IMR-90 (cell line): ENCODE measurements at regions not wholly inside any gene's neighbourhood (a gene's known extent, or its start where the extent isn't known, plus 50 kb on each side); places are given as distances from the start of the nearest gene placed in this dataset.

ENCODE experiments used
- ATAC-seq: fragments of 200-7000 bp; cut with Tn5 transposase; 2 replicates; pipeline ENCODE4 v1.9.1; 2020; ENCODE audit warnings: low read depth, mild to moderate bottlenecking, moderate library complexity
- BruUV-seq: library from RNA; stranded (reverse); fragments of 400-500 nt; replicated peaks from 2 replicates; lab custom pipeline; 2021; lab: Mats Ljungman, UMichigan
- CTCF ChIA-PET: fragments of 300-600 bp; formaldehyde crosslinking; extraction: SDS; loops from one replicate; lab custom pipeline; 2021; ENCODE audit warnings: antibody characterized with exemption; lab: Yijun Ruan, JAX
- POLR2A ChIA-PET: fragments of 300-600 bp; sonication (Branson Sonifier 250); formaldehyde crosslinking; loops from one replicate; lab custom pipeline; 2022; ENCODE audit warnings: antibody characterized with exemption; ENCODE audit not compliant: unreplicated experiment; lab: Charles Lee
- DNase-seq: peaks from one replicate; pipeline ENCODE4 v3.0.0; 2013
- H2AFZ ChIP-seq: replicated peaks from 2 replicates; pipeline ENCODE3; 2013; ENCODE audit warnings: low read length, mild to moderate bottlenecking; ENCODE audit not compliant: poor library complexity
- H2AK5ac ChIP-seq: 2 replicates; pipeline ENCODE4 v1.6.1; 2013; ENCODE audit warnings: low read depth, low read length, inconsistent platforms
- H2AK9ac ChIP-seq: replicated peaks from 2 replicates; pipeline ENCODE3; 2013; ENCODE audit warnings: mild to moderate bottlenecking, low read depth, low read length, moderate library complexity; ENCODE audit not compliant: poor library complexity
- H2BK120ac ChIP-seq: 2 replicates; pipeline ENCODE4 v1.6.1; 2013; ENCODE audit warnings: low read depth, low read length, inconsistent platforms
- H2BK15ac ChIP-seq: 3 replicates; pipeline ENCODE4 v1.6.1; 2013; ENCODE audit warnings: low read depth, low read length, inconsistent platforms
- H2BK20ac ChIP-seq: 2 replicates; pipeline ENCODE4 v1.6.1; 2013; ENCODE audit warnings: low read depth, mild to moderate bottlenecking, inconsistent platforms, low read length, moderate library complexity
- H2BK5ac ChIP-seq: 2 replicates; pipeline ENCODE4 v1.6.1; 2013; ENCODE audit warnings: mild to moderate bottlenecking, low read depth, low read length, inconsistent platforms; ENCODE audit not compliant: poor library complexity, severe bottlenecking
- H3K14ac ChIP-seq: replicated peaks from 2 replicates; pipeline ENCODE4 v1.6.1; 2013; ENCODE audit warnings: low read depth, low read length, inconsistent platforms
- H3K18ac ChIP-seq: 2 replicates; pipeline ENCODE4 v1.6.1; 2013; ENCODE audit warnings: low read depth, low read length, control low read depth
- H3K23ac ChIP-seq: 2 replicates; pipeline ENCODE4 v1.6.1; 2013; ENCODE audit warnings: low read depth, low read length, inconsistent platforms
- H3K27ac ChIP-seq: 2 replicates; pipeline ENCODE4 v1.5.1; 2013; ENCODE audit warnings: mild to moderate bottlenecking, control low read depth, low read length; ENCODE audit not compliant: insufficient read depth
- H3K27me3 ChIP-seq: 2 replicates; pipeline ENCODE4 v1.6.1; 2013; ENCODE audit warnings: low read length; ENCODE audit not compliant: control insufficient read depth, insufficient read depth
- H3K36me3 ChIP-seq: 2 replicates; pipeline ENCODE4 v1.6.1; 2013; ENCODE audit warnings: low read length, mixed read lengths; ENCODE audit not compliant: control insufficient read depth, insufficient read depth
- H3K4ac ChIP-seq: 2 replicates; pipeline ENCODE4 v1.6.1; 2013; ENCODE audit warnings: low read depth, low read length, inconsistent platforms
- H3K4me1 ChIP-seq: 2 replicates; pipeline ENCODE4 v1.6.1; 2013; ENCODE audit warnings: low read length, mixed read lengths; ENCODE audit not compliant: control insufficient read depth, insufficient read depth
- H3K4me2 ChIP-seq: 2 replicates; pipeline ENCODE4 v1.6.1; 2013; ENCODE audit warnings: low read depth, mild to moderate bottlenecking, control low read depth, low read length, moderate library complexity
- H3K4me3 ChIP-seq: 2 replicates; pipeline ENCODE4 v1.5.1; 2013; ENCODE audit warnings: low read depth, mild to moderate bottlenecking, control low read depth, low read length, moderate library complexity; ENCODE audit not compliant: insufficient read depth
- H3K56ac ChIP-seq: 2 replicates; pipeline ENCODE4 v1.6.1; 2013; ENCODE audit warnings: low read length, inconsistent platforms; ENCODE audit not compliant: insufficient read depth; ENCODE audit errors: extremely low read depth
- H3K79me1 ChIP-seq, 2 experiments: 2 replicates each; pipeline ENCODE4 v1.6.1; 2013; ENCODE audit warnings: low read length in 2 of 2, inconsistent platforms in 1 of 2, low read depth in 1 of 2
- H3K9ac ChIP-seq: 2 replicates; pipeline ENCODE4 v1.6.1; 2013; ENCODE audit warnings: low read depth, low read length, control low read depth
- H3K9me1 ChIP-seq: 2 replicates; pipeline ENCODE4 v1.6.1; 2013; ENCODE audit warnings: low read length, inconsistent platforms; ENCODE audit not compliant: insufficient read depth
- H3K9me3 ChIP-seq: 2 replicates; pipeline ENCODE4 v1.6.1; 2013; ENCODE audit warnings: low read length; ENCODE audit not compliant: control insufficient read depth, insufficient read depth
- H4K20me1 ChIP-seq: 2 replicates; pipeline ENCODE4 v1.6.1; 2013; ENCODE audit warnings: low read length, inconsistent platforms; ENCODE audit not compliant: insufficient read depth
- H4K5ac ChIP-seq: 2 replicates; pipeline ENCODE4 v1.6.1; 2013; ENCODE audit warnings: mild to moderate bottlenecking, low read depth, low read length, control low read depth
- H4K8ac ChIP-seq, 2 experiments: 2 replicates each; pipeline ENCODE4 v1.6.1; 2013; ENCODE audit warnings: low read depth in 2 of 2, low read length in 2 of 2, control low read depth in 1 of 2, inconsistent platforms in 1 of 2
- H4K91ac ChIP-seq: 2 replicates; pipeline ENCODE4 v1.6.1; 2013; ENCODE audit warnings: low read depth, low read length, inconsistent platforms; ENCODE audit not compliant: insufficient read depth
- CEBPB ChIP-seq: IDR thresholded peaks from 2 replicates; pipeline ENCODE4 v1.6.1; 2012; ENCODE audit warnings: low read depth, low read length, improper control_type of control experiment
- ELK1 ChIP-seq: fragments of 150-350 bp; IDR thresholded peaks from 2 replicates; pipeline ENCODE4 v1.6.1; 2016; ENCODE audit warnings: low read depth, mild to moderate bottlenecking, low read length, moderate library complexity, borderline replicate concordance
- FOS ChIP-seq: fragments of 150-350 bp; IDR thresholded peaks from 2 replicates; pipeline ENCODE4 v1.6.1; 2016; ENCODE audit warnings: low read depth, low read length
- RFX5 ChIP-seq: IDR thresholded peaks from 2 replicates; pipeline ENCODE4 v1.8.0; 2012; ENCODE audit warnings: low read depth, mild to moderate bottlenecking, low read length, moderate library complexity
- SMC3 ChIP-seq: fragments of 150-350 bp; IDR thresholded peaks from 2 replicates; pipeline ENCODE4 v1.6.1; 2016; ENCODE audit warnings: low read depth, mild to moderate bottlenecking, antibody characterized with exemption, low read length, moderate library complexity
- WGBS, 2 experiments: methylation state at CpG; one replicate each; pipeline versions ENCODE4 v1.1.5 to v1.1.7; 2013; ENCODE audit warnings: missing lambda C conversion rate in 2 of 2; ENCODE audit not compliant: insufficient read length in 1 of 2; ENCODE audit errors: extremely low coverage in 2 of 2; 5-methylcytosine and 5-hydroxymethylcytosine counted together
- dilution Hi-C: fragments of 300-500 bp; cut with HindIII; formaldehyde crosslinking; loops from one replicate; pipeline ENCODE4 v1.14.3; 2018; ENCODE audit warnings: low sequenced_read_pairs; ENCODE audit not compliant: unreplicated experiment
- in situ Hi-C: fragments of 300-500 bp; cut with MboI; formaldehyde crosslinking; loops from 3 replicates; pipeline ENCODE4 v1.14.3; 2019; ENCODE audit warnings: low sequenced_read_pairs, inconsistent platforms, mixed read lengths
- intact Hi-C: fragments of 100-400 bp; cut with micrococcal nuclease; formaldehyde crosslinking; loops from 2 replicates; pipeline ENCODE4 v1.10.0; 2022

GRCh38 chr16:62272035-62272434, 235.8 kb upstream of the CDH8 start:
- Histone ChIP-seq H3K27me3 (no peaks in the 10 kb centered on the region), H4K91ac (no peak overlapping the region), H3K23ac (no peak overlapping the region), H2BK5ac (no peak overlapping the region), H3K18ac (no peak overlapping the region), H2BK120ac (no peak overlapping the region), H4K20me1 (no peaks in the 10 kb centered on the region), H3K9me3 (peaks cover 3% of the 10 kb centered on the region; the same call in 1 of the 2 replicates), H2BK20ac (no peak overlapping the region), H2AK5ac (no peak overlapping the region), H2AK9ac (no peak overlapping the region), H3K4me1 (no peaks in the 10 kb centered on the region), H3K9ac (no peak overlapping the region), H3K27ac (no peak overlapping the region), H4K8ac (no peak overlapping the region), H3K9me1 (no peaks in the 10 kb centered on the region), H2AFZ (no peak overlapping the region), H3K4me2 (no peak overlapping the region), H3K4me3 (no peak overlapping the region), H3K56ac (no peak overlapping the region), H3K79me1 (no peaks in the 10 kb centered on the region), H3K36me3 (no peaks in the 10 kb centered on the region), H3K14ac (no peak overlapping the region), H3K4ac (no peak overlapping the region), H2BK15ac (no peak overlapping the region), H4K5ac (no peak overlapping the region)
- ChIA-PET POLR2A (no interaction called here), CTCF (no interaction called here)
- TF ChIP-seq RFX5, result no peak
- no peak for TF ChIP-seq CEBPB
- TF ChIP-seq ELK1, result no peak
- TF ChIP-seq FOS, result no peak
- no peak for TF ChIP-seq SMC3
- in situ Hi-C loops (no loop called here), intact Hi-C loops (no loop called here), dilution Hi-C loops (no loop called here)
- no TSS peak for BruUV-seq
- no peak for DNase-seq
- no CpG with 5 or more reads among the region's 1 CpG for WGBS, 2 experiments
- ATAC-seq, result no peak
